Epithelial cell of esophagus (primary cell): ENCODE measurements at regions not wholly inside any gene's neighbourhood (a gene's known extent, or its start where the extent isn't known, plus 50 kb on each side); places are given as distances from the start of the nearest gene placed in this dataset.
"Not testable (repeated sequence)": the region's sequence is repeated elsewhere in the genome, so short reads cannot be mapped to it uniquely, and the experiment has no call there.

ENCODE experiments used
- DNase-seq: peaks from one replicate; pipeline ENCODE4 v3.0.0; 2010; ENCODE audit warnings: low read depth
- H3K4me3 ChIP-seq: 2 replicates; pipeline ENCODE4 v1.5.1; 2011; ENCODE audit warnings: mild to moderate bottlenecking, low read length, control low read depth
- CTCF ChIP-seq: IDR thresholded peaks from 2 replicates; pipeline ENCODE4 v1.5.1; 2011; ENCODE audit warnings: low read depth, mild to moderate bottlenecking, low read length, control low read depth, inconsistent platforms; ENCODE audit not compliant: insufficient read depth; ENCODE audit errors: missing control alignments

GRCh38 chr3:143175940-143176894 lies 56.6 kb downstream of the CHST2 start:
- H3K4me3 ChIP-seq, DNase-seq: not testable (repeated sequence)

GRCh38 chr3:143177965-143178364 lies 58.4 kb downstream of the CHST2 start:
- H3K4me3 ChIP-seq, DNase-seq: not testable (repeated sequence)

GRCh38 chr3:143178775-143179548 lies 59.4 kb downstream of the CHST2 start:
- H3K4me3 ChIP-seq, DNase-seq: not testable (repeated sequence)

GRCh38 chr3:143179603-143180002 lies 60.0 kb downstream of the CHST2 start:
- TF ChIP-seq CTCF = no peak

GRCh38 chr3:143180860-143181259 lies 61.3 kb downstream of the CHST2 start:
- DNase-seq, H3K4me3 ChIP-seq: not testable (repeated sequence)

More at GRCh38 chr3:143179603-143180002, 60.0 kb downstream of the CHST2 start:
- no peak for DNase-seq
- H3K4me3 ChIP-seq = no peak overlapping the region

- not testable (repeated sequence) for DNase-seq, H3K4me3 ChIP-seq
These were observed 62.4 kb downstream of the CHST2 start for GRCh38 chr3:143181977-143182376.

GRCh38 chr3:143182866-143183664 lies 63.5 kb downstream of the CHST2 start:
- DNase-seq = no peak
- no peak for TF ChIP-seq CTCF

GRCh38 chr3:143183665-143183964 lies 64.0 kb downstream of the CHST2 start:
- TF ChIP-seq CTCF = no peak
- no peak for DNase-seq
- no peak overlapping the region for H3K4me3 ChIP-seq

More at GRCh38 chr3:143182866-143183664, 63.5 kb downstream of the CHST2 start:
- H3K4me3 ChIP-seq = no peak overlapping the region

GRCh38 chr3:143184099-143184498 lies 64.5 kb downstream of the CHST2 start:
- no peak overlapping the region for H3K4me3 ChIP-seq
- no peak for DNase-seq
- no peak for TF ChIP-seq CTCF
